ENCODE measurements at regions not wholly inside any gene's neighbourhood (a gene's known extent, or its start where the extent isn't known, plus 50 kb on each side); places are given as distances from the start of the nearest gene placed in this dataset.

- TF ChIP-seq CREB5 (CRISPR knock-in tag; IDR thresholded peaks at IDR 0.05; ENCODE audit: low read depth) (no peak), RARB (CRISPR knock-in tag; IDR thresholded peaks at IDR 0.05) (no peak), ESRRG (CRISPR knock-in tag; IDR thresholded peaks at IDR 0.05) (no peak), OSR1 (CRISPR knock-in tag; IDR thresholded peaks at IDR 0.05) (no peak)
These were observed 72.4 kb upstream of the RAP2B start for GRCh38 chr3:153089620-153090019.
